PC-3 (cell line): ENCODE measurements at regions not wholly inside any gene's neighbourhood (a gene's known extent, or its start where the extent isn't known, plus 50 kb on each side); places are given as distances from the start of the nearest gene placed in this dataset.

Experiments
- CTCF ChIP-seq: fragments of 300-600 bp; sonication (generic); conservative IDR thresholded peaks from 2 replicates; pipeline ENCODE4 v1.5.1; 2017; ENCODE audit warnings: antibody characterized with exemption, low read depth, mild to moderate bottlenecking, low read length
- EZH2 ChIP-seq: fragments of 300-600 bp; sonication (generic); IDR thresholded peaks from one replicate; pipeline ENCODE4 v1.6.1; 2017; ENCODE audit warnings: antibody characterized with exemption, mild to moderate bottlenecking, low read length; ENCODE audit not compliant: unreplicated experiment
- EZH2phosphoT487 ChIP-seq: fragments of 300-600 bp; sonication (generic); IDR thresholded peaks from 2 replicates; pipeline ENCODE4 v1.6.1; 2018; ENCODE audit warnings: mild to moderate bottlenecking, antibody characterized with exemption, low read length, borderline replicate concordance

GRCh38 chr14:46256381-46256780, 395.2 kb downstream of the RPL10L start:
- TF ChIP-seq CTCF, result no peak
- no peak for TF ChIP-seq EZH2
- no peak for TF ChIP-seq EZH2phosphoT487
